WTC11 (cell line): ENCODE measurements at regions not wholly inside any gene's neighbourhood (a gene's known extent, or its start where the extent isn't known, plus 50 kb on each side); places are given as distances from the start of the nearest gene placed in this dataset.

Source experiments
- ATAC-seq: fragments of 200-7000 bp; cut with Tn5 transposase; 2 replicates; pipeline ENCODE4 v1.10.0; 2021; ENCODE audit warnings: mild to moderate bottlenecking, moderate library complexity
- CTCF ChIA-PET: fragments of 300-600 bp; sonication (Branson Sonifier 250); formaldehyde crosslinking; loops from one replicate; lab custom pipeline; 2021; ENCODE audit warnings: antibody characterized with exemption; lab: Charles Lee
- POLR2A ChIA-PET: fragments of 350-600 bp; sonication (Branson Sonifier 250); formaldehyde crosslinking; loops from one replicate; lab custom pipeline; 2021; ENCODE audit warnings: antibody characterized with exemption; lab: Charles Lee
- DNase-seq: peaks from one replicate; pipeline ENCODE4 v3.0.0; 2021; ENCODE audit warnings: low spot score
- H3K27ac Mint-ChIP-seq: 2 replicates; pipeline ENCODE4 v1.8.0; 2021; ENCODE audit warnings: mixed read lengths
- H3K27me3 Mint-ChIP-seq: 2 replicates; pipeline ENCODE4 v1.8.0; 2021; ENCODE audit warnings: low read depth, mild to moderate bottlenecking, moderate library complexity, mixed read lengths
- H3K36me3 Mint-ChIP-seq: 2 replicates; pipeline ENCODE4 v1.8.0; 2021; ENCODE audit warnings: mixed read lengths
- H3K4me1 Mint-ChIP-seq: 2 replicates; pipeline ENCODE4 v1.8.0; 2022; ENCODE audit warnings: mixed read lengths
- H3K4me3 Mint-ChIP-seq: 2 replicates; pipeline ENCODE4 v1.8.0; 2021; ENCODE audit warnings: mild to moderate bottlenecking, moderate library complexity, mixed read lengths
- H3K9me3 Mint-ChIP-seq: 2 replicates; pipeline ENCODE4 v1.8.0; 2021; ENCODE audit warnings: mixed read lengths
- ATF1 ChIP-seq: sonication (generic); formaldehyde crosslinking; IDR thresholded peaks from 2 replicates; pipeline ENCODE4 v1.8.1; 2023; ENCODE audit warnings: mild to moderate bottlenecking, moderate library complexity, missing genetic modification reagents
- CREM ChIP-seq: sonication (generic); formaldehyde crosslinking; IDR thresholded peaks from 2 replicates; pipeline ENCODE4 v1.8.1; 2022; ENCODE audit warnings: mild to moderate bottlenecking, missing genetic modification reagents, moderate library complexity
- ELF4 ChIP-seq: sonication (generic); formaldehyde crosslinking; IDR thresholded peaks from 2 replicates; pipeline ENCODE4 v1.8.1; 2022; ENCODE audit warnings: low read depth, mild to moderate bottlenecking, moderate library complexity, missing genetic modification reagents
- ERG ChIP-seq: fragments of 250-450 bp; sonication (Bioruptor Pico); IDR thresholded peaks from 2 replicates; pipeline ENCODE4 v1.8.0; 2021; ENCODE audit warnings: mild to moderate bottlenecking
- ETV6 ChIP-seq: sonication (generic); formaldehyde crosslinking; IDR thresholded peaks from 2 replicates; pipeline ENCODE4 v1.8.1; 2022; ENCODE audit warnings: mild to moderate bottlenecking, missing genetic modification reagents
- JUN ChIP-seq: sonication (generic); formaldehyde crosslinking; IDR thresholded peaks from 2 replicates; pipeline ENCODE4 v1.8.0; 2023; ENCODE audit warnings: mild to moderate bottlenecking, missing genetic modification reagents
- MYBL2 ChIP-seq: sonication (generic); formaldehyde crosslinking; IDR thresholded peaks from 2 replicates; pipeline ENCODE4 v1.8.1; 2023; ENCODE audit warnings: mild to moderate bottlenecking, moderate library complexity, missing genetic modification reagents
- SMAD4 ChIP-seq: sonication (generic); formaldehyde crosslinking; IDR thresholded peaks from 2 replicates; pipeline ENCODE4 v1.8.0; 2022; ENCODE audit warnings: mild to moderate bottlenecking, missing genetic modification reagents
- USF1 ChIP-seq: sonication (generic); formaldehyde crosslinking; IDR thresholded peaks from 2 replicates; pipeline ENCODE4 v1.8.0; 2022; ENCODE audit warnings: mild to moderate bottlenecking, missing genetic modification reagents
- ZNF121 ChIP-seq: sonication (generic); formaldehyde crosslinking; IDR thresholded peaks from 2 replicates; pipeline ENCODE4 v1.8.0; 2023; ENCODE audit warnings: missing genetic modification reagents
- ZNF232 ChIP-seq: sonication (generic); formaldehyde crosslinking; IDR thresholded peaks from 2 replicates; pipeline ENCODE4 v1.8.0; 2022; ENCODE audit warnings: mild to moderate bottlenecking, missing genetic modification reagents
- ZNF281 ChIP-seq: sonication (generic); formaldehyde crosslinking; IDR thresholded peaks from 2 replicates; pipeline ENCODE4 v1.8.0; 2023; ENCODE audit warnings: mild to moderate bottlenecking, missing genetic modification reagents
- ZNF317 ChIP-seq: sonication (generic); formaldehyde crosslinking; IDR thresholded peaks from 2 replicates; pipeline ENCODE4 v1.8.1; 2023; ENCODE audit warnings: low read depth, mild to moderate bottlenecking, moderate library complexity, missing genetic modification reagents, borderline replicate concordance
- ZNF396 ChIP-seq: fragments of 250-450 bp; sonication (Bioruptor Pico); IDR thresholded peaks from 2 replicates; pipeline ENCODE4 v1.8.0; 2021; ENCODE audit warnings: mild to moderate bottlenecking, moderate library complexity, borderline replicate concordance
- ZSCAN18 ChIP-seq: fragments of 250-450 bp; sonication (Bioruptor Pico); IDR thresholded peaks from 2 replicates; pipeline ENCODE4 v2.1.2; 2022; ENCODE audit warnings: mild to moderate bottlenecking, moderate library complexity
- TF ChIP-seq, protein P1 (sequence below): sonication (generic); formaldehyde crosslinking; IDR thresholded peaks from 2 replicates; pipeline ENCODE4 v1.8.0; 2023; ENCODE audit warnings: missing genetic modification reagents, mild to moderate bottlenecking, borderline replicate concordance
- TF ChIP-seq, protein P2 (sequence below): sonication (generic); formaldehyde crosslinking; conservative IDR thresholded peaks from 2 replicates; pipeline ENCODE4 v1.8.1; 2022; ENCODE audit warnings: mild to moderate bottlenecking, missing genetic modification reagents
- TF ChIP-seq, protein P3 (sequence below): sonication (generic); formaldehyde crosslinking; IDR thresholded peaks from 2 replicates; pipeline ENCODE4 v1.8.1; 2023; ENCODE audit warnings: mild to moderate bottlenecking, missing genetic modification reagents

- TF ChIP-seq ZNF317 = no peak
- TF ChIP-seq, protein P1, sequence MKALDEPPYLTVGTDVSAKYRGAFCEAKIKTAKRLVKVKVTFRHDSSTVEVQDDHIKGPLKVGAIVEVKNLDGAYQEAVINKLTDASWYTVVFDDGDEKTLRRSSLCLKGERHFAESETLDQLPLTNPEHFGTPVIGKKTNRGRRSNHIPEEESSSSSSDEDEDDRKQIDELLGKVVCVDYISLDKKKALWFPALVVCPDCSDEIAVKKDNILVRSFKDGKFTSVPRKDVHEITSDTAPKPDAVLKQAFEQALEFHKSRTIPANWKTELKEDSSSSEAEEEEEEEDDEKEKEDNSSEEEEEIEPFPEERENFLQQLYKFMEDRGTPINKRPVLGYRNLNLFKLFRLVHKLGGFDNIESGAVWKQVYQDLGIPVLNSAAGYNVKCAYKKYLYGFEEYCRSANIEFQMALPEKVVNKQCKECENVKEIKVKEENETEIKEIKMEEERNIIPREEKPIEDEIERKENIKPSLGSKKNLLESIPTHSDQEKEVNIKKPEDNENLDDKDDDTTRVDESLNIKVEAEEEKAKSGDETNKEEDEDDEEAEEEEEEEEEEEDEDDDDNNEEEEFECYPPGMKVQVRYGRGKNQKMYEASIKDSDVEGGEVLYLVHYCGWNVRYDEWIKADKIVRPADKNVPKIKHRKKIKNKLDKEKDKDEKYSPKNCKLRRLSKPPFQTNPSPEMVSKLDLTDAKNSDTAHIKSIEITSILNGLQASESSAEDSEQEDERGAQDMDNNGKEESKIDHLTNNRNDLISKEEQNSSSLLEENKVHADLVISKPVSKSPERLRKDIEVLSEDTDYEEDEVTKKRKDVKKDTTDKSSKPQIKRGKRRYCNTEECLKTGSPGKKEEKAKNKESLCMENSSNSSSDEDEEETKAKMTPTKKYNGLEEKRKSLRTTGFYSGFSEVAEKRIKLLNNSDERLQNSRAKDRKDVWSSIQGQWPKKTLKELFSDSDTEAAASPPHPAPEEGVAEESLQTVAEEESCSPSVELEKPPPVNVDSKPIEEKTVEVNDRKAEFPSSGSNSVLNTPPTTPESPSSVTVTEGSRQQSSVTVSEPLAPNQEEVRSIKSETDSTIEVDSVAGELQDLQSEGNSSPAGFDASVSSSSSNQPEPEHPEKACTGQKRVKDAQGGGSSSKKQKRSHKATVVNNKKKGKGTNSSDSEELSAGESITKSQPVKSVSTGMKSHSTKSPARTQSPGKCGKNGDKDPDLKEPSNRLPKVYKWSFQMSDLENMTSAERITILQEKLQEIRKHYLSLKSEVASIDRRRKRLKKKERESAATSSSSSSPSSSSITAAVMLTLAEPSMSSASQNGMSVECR = no peak
- no peak for TF ChIP-seq USF1 (CRISPR knock-in tag)
- no peak for TF ChIP-seq ZNF121 (CRISPR knock-in tag)
- TF ChIP-seq ZNF232 (CRISPR knock-in tag) = no peak
- H3K4me1 Mint-ChIP-seq = peaks cover 10% of the 10 kb centered on the region
- no peaks in the 10 kb centered on the region for H3K27me3 Mint-ChIP-seq
- no peaks in the 10 kb centered on the region for H3K36me3 Mint-ChIP-seq
- H3K9me3 Mint-ChIP-seq = no peaks in the 10 kb centered on the region
- ChIA-PET CTCF (no interaction called here), POLR2A (no interaction called here)
- ATAC-seq (no peak), DNase-seq (no peak)
- H3K4me3 Mint-ChIP-seq = no peak overlapping the region
- H3K27ac Mint-ChIP-seq = no peak overlapping the region
These were observed 335.6 kb upstream of the MTNR1B start for GRCh38 chr11:92633820-92634219.

GRCh38 chr11:92636543-92637188 is 332.8 kb upstream of the MTNR1B start:
- DNase-seq (no peak), ATAC-seq (no peak)
- no peaks in the 10 kb centered on the region for H3K27me3 Mint-ChIP-seq
- ChIA-PET CTCF (no interaction called here), POLR2A (no interaction called here)
- TF ChIP-seq, protein P2, sequence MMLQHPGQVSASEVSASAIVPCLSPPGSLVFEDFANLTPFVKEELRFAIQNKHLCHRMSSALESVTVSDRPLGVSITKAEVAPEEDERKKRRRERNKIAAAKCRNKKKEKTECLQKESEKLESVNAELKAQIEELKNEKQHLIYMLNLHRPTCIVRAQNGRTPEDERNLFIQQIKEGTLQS = no peak
- no peak for TF ChIP-seq CREM (CRISPR knock-in tag)
- TF ChIP-seq ZNF317 = no peak
- TF ChIP-seq ATF1 (CRISPR knock-in tag) = no peak
- TF ChIP-seq, protein P3, sequence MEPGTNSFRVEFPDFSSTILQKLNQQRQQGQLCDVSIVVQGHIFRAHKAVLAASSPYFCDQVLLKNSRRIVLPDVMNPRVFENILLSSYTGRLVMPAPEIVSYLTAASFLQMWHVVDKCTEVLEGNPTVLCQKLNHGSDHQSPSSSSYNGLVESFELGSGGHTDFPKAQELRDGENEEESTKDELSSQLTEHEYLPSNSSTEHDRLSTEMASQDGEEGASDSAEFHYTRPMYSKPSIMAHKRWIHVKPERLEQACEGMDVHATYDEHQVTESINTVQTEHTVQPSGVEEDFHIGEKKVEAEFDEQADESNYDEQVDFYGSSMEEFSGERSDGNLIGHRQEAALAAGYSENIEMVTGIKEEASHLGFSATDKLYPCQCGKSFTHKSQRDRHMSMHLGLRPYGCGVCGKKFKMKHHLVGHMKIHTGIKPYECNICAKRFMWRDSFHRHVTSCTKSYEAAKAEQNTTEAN = no peak
- TF ChIP-seq ERG = no peak
- no peak for TF ChIP-seq JUN
- TF ChIP-seq MYBL2 (CRISPR knock-in tag) = no peak
- no peak for TF ChIP-seq ZNF281 (CRISPR knock-in tag)
- TF ChIP-seq ZSCAN18 (CRISPR knock-in tag) = no peak
- TF ChIP-seq ZNF396 (CRISPR knock-in tag) = no peak
- no peak for TF ChIP-seq ETV6 (CRISPR knock-in tag)
- no peak for TF ChIP-seq ELF4 (CRISPR knock-in tag)
- no peak for TF ChIP-seq SMAD4 (CRISPR knock-in tag)
- H3K9me3 Mint-ChIP-seq = no peaks in the 10 kb centered on the region
- H3K36me3 Mint-ChIP-seq = no peaks in the 10 kb centered on the region
- no peak overlapping the region for H3K4me3 Mint-ChIP-seq
- H3K27ac Mint-ChIP-seq = no peak overlapping the region
- H3K4me1 Mint-ChIP-seq = peaks cover 9% of the 10 kb centered on the region
